ENCODE measurements at regions not wholly inside any gene's neighbourhood (a gene's known extent, or its start where the extent isn't known, plus 50 kb on each side); places are given as distances from the start of the nearest gene placed in this dataset.

GRCh38 chr2:14396533-14397083 lies 235.9 kb upstream of the LRATD1 start:
- no peak for DNase-seq
- no peak for ATAC-seq (ENCODE audit: low read depth)
- no peak overlapping the region for H3K4me2 ChIP-seq (replicated peaks; ENCODE audit: low read depth, low read length, poor library complexity, severe bottlenecking)
- no peaks in the 10 kb centered on the region for H3K4me1 ChIP-seq (ENCODE audit: control insufficient read depth in 2 of 2, insufficient read depth in 2 of 2, low read length in 2 of 2)
- WGBS (ENCODE audit: insufficient coverage) = no CpG with 5 or more reads among the region's 3 CpGs
- no peaks in the 10 kb centered on the region for H3K27me3 ChIP-seq (replicated peaks in 1 of 4; ENCODE audit: control extremely low read depth in 1 of 4, control insufficient read depth in 3 of 4, insufficient read depth in 4 of 4, low read length in 3 of 4)
- Mint-ChIP-seq H3K27ac (no peak overlapping the region), H3K27me3 (no peaks in the 10 kb centered on the region), H3K4me3 (no peak overlapping the region), H3K4me1 (no peaks in the 10 kb centered on the region), H3K9me3 (ENCODE audit: insufficient read depth) (no peaks in the 10 kb centered on the region)
- TF ChIP-seq EZH2 (IDR thresholded peaks at IDR 0.05; ENCODE audit: borderline replicate concordance, insufficient read depth, low read depth, low read length, poor library complexity, severe bottlenecking) = no peak
- TF ChIP-seq, protein P1, sequence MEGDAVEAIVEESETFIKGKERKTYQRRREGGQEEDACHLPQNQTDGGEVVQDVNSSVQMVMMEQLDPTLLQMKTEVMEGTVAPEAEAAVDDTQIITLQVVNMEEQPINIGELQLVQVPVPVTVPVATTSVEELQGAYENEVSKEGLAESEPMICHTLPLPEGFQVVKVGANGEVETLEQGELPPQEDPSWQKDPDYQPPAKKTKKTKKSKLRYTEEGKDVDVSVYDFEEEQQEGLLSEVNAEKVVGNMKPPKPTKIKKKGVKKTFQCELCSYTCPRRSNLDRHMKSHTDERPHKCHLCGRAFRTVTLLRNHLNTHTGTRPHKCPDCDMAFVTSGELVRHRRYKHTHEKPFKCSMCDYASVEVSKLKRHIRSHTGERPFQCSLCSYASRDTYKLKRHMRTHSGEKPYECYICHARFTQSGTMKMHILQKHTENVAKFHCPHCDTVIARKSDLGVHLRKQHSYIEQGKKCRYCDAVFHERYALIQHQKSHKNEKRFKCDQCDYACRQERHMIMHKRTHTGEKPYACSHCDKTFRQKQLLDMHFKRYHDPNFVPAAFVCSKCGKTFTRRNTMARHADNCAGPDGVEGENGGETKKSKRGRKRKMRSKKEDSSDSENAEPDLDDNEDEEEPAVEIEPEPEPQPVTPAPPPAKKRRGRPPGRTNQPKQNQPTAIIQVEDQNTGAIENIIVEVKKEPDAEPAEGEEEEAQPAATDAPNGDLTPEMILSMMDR (IDR thresholded peaks at IDR 0.05) = no peak
- H2AFZ ChIP-seq (ENCODE audit: insufficient read depth, low read depth, low read length, poor library complexity, severe bottlenecking) = no peak overlapping the region
- H3K27ac ChIP-seq (ENCODE audit: low read length in 2 of 2) = no peak overlapping the region
- ChIA-PET CTCF (no interaction called here), POLR2A (no interaction called here)
- H3K4me3 ChIP-seq (ENCODE audit: control extremely low read depth in 1 of 5, extremely low read depth in 1 of 5, insufficient read depth in 1 of 5, low read depth in 2 of 5, low read length in 4 of 5) = no peak overlapping the region
- peaks cover 0 to 5% (median 0%) of the 10 kb centered on the region in 3 donors for H3K9me3 ChIP-seq (ENCODE audit: control extremely low read depth in 1 of 3, control insufficient read depth in 2 of 3, insufficient read depth in 1 of 3, low read length in 2 of 3)
- no peaks in the 10 kb centered on the region for H3K79me2 ChIP-seq (ENCODE audit: control insufficient read depth, insufficient read depth, low read length)
- no peaks in the 10 kb centered on the region for H4K20me1 ChIP-seq (ENCODE audit: control insufficient read depth, insufficient read depth, low read length, poor library complexity, severe bottlenecking)
- no peak overlapping the region for H3K9ac ChIP-seq (ENCODE audit: low read length)
- no peaks in the 10 kb centered on the region for H3K36me3 ChIP-seq (replicated peaks in 1 of 2; ENCODE audit: control extremely low read depth in 1 of 2, control insufficient read depth in 1 of 2, extremely low read depth in 1 of 2, insufficient read depth in 2 of 2, low read length in 1 of 2)
- intact Hi-C loops (cut with micrococcal nuclease) = no loop called here

DNA sequence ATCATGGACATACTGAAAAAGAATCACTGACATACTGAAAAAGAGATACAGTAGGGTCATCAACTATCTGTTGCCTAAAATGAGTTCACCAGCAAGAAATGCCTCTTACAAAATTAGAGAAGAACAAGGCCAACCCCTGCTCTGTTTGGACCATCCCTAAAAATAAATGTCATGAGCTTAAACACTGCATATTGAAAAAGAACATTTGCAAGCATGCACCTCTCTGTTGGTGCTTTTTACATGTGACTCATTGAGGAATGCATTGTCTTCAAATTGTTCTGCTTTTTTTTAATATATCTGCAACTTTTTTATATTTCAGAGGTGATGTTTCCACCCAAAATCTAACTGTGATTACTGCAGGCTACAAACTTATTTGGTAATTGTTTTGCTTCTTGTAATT lies 233.9 kb upstream of the LRATD1 start:
- Mint-ChIP-seq H3K9me3 (ENCODE audit: insufficient read depth) (no peaks in the 10 kb centered on the region), H3K4me1 (no peaks in the 10 kb centered on the region), H3K27me3 (no peaks in the 10 kb centered on the region), H3K4me3 (no peak overlapping the region), H3K27ac (no peak overlapping the region)
- DNase-seq (no peak), ATAC-seq (ENCODE audit: low read depth) (no peak)
- ChIA-PET POLR2A (no interaction called here), CTCF (no interaction called here)
- Histone ChIP-seq H3K4me1 (ENCODE audit: control insufficient read depth in 2 of 2, insufficient read depth in 2 of 2, low read length in 2 of 2) (no peaks in the 10 kb centered on the region), H3K79me2 (ENCODE audit: control insufficient read depth, insufficient read depth, low read length) (no peaks in the 10 kb centered on the region), H3K9me3 (ENCODE audit: control extremely low read depth in 1 of 3, control insufficient read depth in 2 of 3, insufficient read depth in 1 of 3, low read length in 2 of 3) (peaks cover 0 to 5% (median 0%) of the 10 kb centered on the region in 3 donors), H3K4me3 (ENCODE audit: control extremely low read depth in 1 of 5, extremely low read depth in 1 of 5, insufficient read depth in 1 of 5, low read depth in 2 of 5, low read length in 4 of 5) (no peak overlapping the region), H3K36me3 (replicated peaks in 1 of 2; ENCODE audit: control extremely low read depth in 1 of 2, control insufficient read depth in 1 of 2, extremely low read depth in 1 of 2, insufficient read depth in 2 of 2, low read length in 1 of 2) (no peaks in the 10 kb centered on the region), H3K4me2 (replicated peaks; ENCODE audit: low read depth, low read length, poor library complexity, severe bottlenecking) (no peak overlapping the region), H2AFZ (ENCODE audit: insufficient read depth, low read depth, low read length, poor library complexity, severe bottlenecking) (no peak overlapping the region), H3K27ac (ENCODE audit: low read length in 2 of 2) (no peak overlapping the region), H3K9ac (ENCODE audit: low read length) (no peak overlapping the region), H4K20me1 (ENCODE audit: control insufficient read depth, insufficient read depth, low read length, poor library complexity, severe bottlenecking) (no peaks in the 10 kb centered on the region), H3K27me3 (replicated peaks in 1 of 4; ENCODE audit: control extremely low read depth in 1 of 4, control insufficient read depth in 3 of 4, insufficient read depth in 4 of 4, low read length in 3 of 4) (no peaks in the 10 kb centered on the region)
- intact Hi-C loops (cut with micrococcal nuclease) = no loop called here
- TF ChIP-seq EZH2 (IDR thresholded peaks at IDR 0.05; ENCODE audit: borderline replicate concordance, insufficient read depth, low read depth, low read length, poor library complexity, severe bottlenecking) = no peak
- TF ChIP-seq, protein P1 (IDR thresholded peaks at IDR 0.05) = no peak

Data from B cell (primary cell).